ENCODE measurements at regions not wholly inside any gene's neighbourhood (a gene's known extent, or its start where the extent isn't known, plus 50 kb on each side); places are given as distances from the start of the nearest gene placed in this dataset.

GRCh38 chr4:148510211-148510610 lies 68.0 kb upstream of the NR3C2 start:
- no peak for DNase-seq (ENCODE audit: low read depth in 4 of 4, low spot score in 2 of 4)

GRCh38 chr4:148503681-148504080 lies 61.5 kb upstream of the NR3C2 start:
- no peak for DNase-seq (ENCODE audit: low read depth in 4 of 4, low spot score in 2 of 4)

GRCh38 chr4:148497258-148497657 lies 55.0 kb upstream of the NR3C2 start:
- DNase-seq (ENCODE audit: low read depth in 4 of 4, low spot score in 2 of 4), result no peak

GRCh38 chr4:148495463-148495862 lies 53.2 kb upstream of the NR3C2 start:
- no peak for DNase-seq (ENCODE audit: low read depth in 4 of 4, low spot score in 2 of 4)
